PC-3 (cell line): ENCODE measurements at regions not wholly inside any gene's neighbourhood (a gene's known extent, or its start where the extent isn't known, plus 50 kb on each side); places are given as distances from the start of the nearest gene placed in this dataset.

Source experiments
- ATAC-seq: fragments of 200-7000 bp; cut with Tn5 transposase; 2 replicates; pipeline ENCODE4 v1.9.1; 2020; ENCODE audit warnings: mild to moderate bottlenecking, moderate library complexity
- BruUV-seq: library from RNA; stranded (reverse); fragments of 400-500 nt; replicated peaks from 2 replicates; lab custom pipeline; 2021; lab: Mats Ljungman, UMichigan
- CTCF ChIA-PET: fragments of 300-600 bp; sonication (Branson Sonifier 250); formaldehyde crosslinking; loops from one replicate; lab custom pipeline; 2022; ENCODE audit warnings: antibody characterized with exemption; lab: Charles Lee
- POLR2A ChIA-PET: fragments of 300-600 bp; sonication (Branson Sonifier 250); formaldehyde crosslinking; loops from one replicate; lab custom pipeline; 2022; ENCODE audit warnings: antibody characterized with exemption; ENCODE audit not compliant: unreplicated experiment; lab: Charles Lee
- DNase-seq: peaks from one replicate; pipeline ENCODE4 v3.0.0-alpha.2; 2015
- H2AFZ ChIP-seq: fragments of 300-600 bp; sonication (generic); 2 replicates; pipeline ENCODE4 v1.6.0; 2016; ENCODE audit warnings: antibody characterized with exemption, low read length
- H3F3A ChIP-seq: fragments of 300-600 bp; sonication (generic); one replicate; pipeline ENCODE4 v1.6.0; 2017; ENCODE audit warnings: antibody characterized with exemption, low read length, control low read depth, mild to moderate bottlenecking; ENCODE audit not compliant: unreplicated experiment
- H3K27ac ChIP-seq: fragments of 300-600 bp; sonication (generic); 2 replicates; pipeline ENCODE4 v1.5.1; 2016; ENCODE audit warnings: mild to moderate bottlenecking, low read length
- H3K27me3 ChIP-seq: fragments of 300-600 bp; sonication (generic); 2 replicates; pipeline ENCODE4 v1.6.1; 2016; ENCODE audit warnings: low read length, mixed read lengths
- H3K36me3 ChIP-seq: fragments of 300-600 bp; sonication (generic); 2 replicates; pipeline ENCODE4 v1.6.1; 2016; ENCODE audit warnings: low read depth, mixed run types, low read length, mixed read lengths
- H3K4me1 ChIP-seq: fragments of 300-600 bp; sonication (generic); 2 replicates; pipeline ENCODE4 v1.5.1; 2016; ENCODE audit warnings: low read length; ENCODE audit not compliant: insufficient read depth
- H3K4me2 ChIP-seq: fragments of 300-600 bp; sonication (generic); 2 replicates; pipeline ENCODE4 v1.6.0; 2016; ENCODE audit warnings: low read length
- H3K4me3 ChIP-seq: fragments of 300-600 bp; sonication (generic); 2 replicates; pipeline ENCODE4 v1.5.1; 2016; ENCODE audit warnings: mild to moderate bottlenecking, low read length, mixed read lengths
- H3K79me2 ChIP-seq: fragments of 300-600 bp; sonication (generic); 2 replicates; pipeline ENCODE4 v1.6.1; 2017; ENCODE audit warnings: low read length, mixed read lengths
- H3K9ac ChIP-seq: fragments of 300-600 bp; sonication (generic); 2 replicates; pipeline ENCODE4 v1.6.0; 2016; ENCODE audit warnings: mild to moderate bottlenecking, low read length
- H3K9me2 ChIP-seq: fragments of 300-600 bp; sonication (generic); replicated peaks from 2 replicates; pipeline ENCODE4 v1.6.1; 2016; ENCODE audit warnings: mixed run types, low read length, mixed read lengths
- H3K9me3 ChIP-seq: fragments of 300-600 bp; sonication (generic); 2 replicates; pipeline ENCODE4 v1.6.1; 2016; ENCODE audit warnings: low read length, mixed read lengths
- H4K20me1 ChIP-seq: fragments of 300-600 bp; sonication (generic); 2 replicates; pipeline ENCODE4 v1.6.1; 2016; ENCODE audit warnings: low read length, mixed read lengths
- EZH2 ChIP-seq: fragments of 300-600 bp; sonication (generic); IDR thresholded peaks from one replicate; pipeline ENCODE4 v1.6.1; 2017; ENCODE audit warnings: antibody characterized with exemption, mild to moderate bottlenecking, low read length; ENCODE audit not compliant: unreplicated experiment
- EZH2phosphoT487 ChIP-seq: fragments of 300-600 bp; sonication (generic); IDR thresholded peaks from 2 replicates; pipeline ENCODE4 v1.6.1; 2018; ENCODE audit warnings: mild to moderate bottlenecking, antibody characterized with exemption, low read length, borderline replicate concordance
- intact Hi-C: fragments of 100-400 bp; cut with micrococcal nuclease; formaldehyde crosslinking; loops from 2 replicates; pipeline ENCODE4 v1.9.0; 2023
- TF ChIP-seq, protein P1 (sequence below): fragments of 300-600 bp; sonication (generic); conservative IDR thresholded peaks from 2 replicates; pipeline ENCODE4 v1.5.1; 2017; ENCODE audit warnings: antibody characterized with exemption, low read depth, mild to moderate bottlenecking, low read length

DNA sequence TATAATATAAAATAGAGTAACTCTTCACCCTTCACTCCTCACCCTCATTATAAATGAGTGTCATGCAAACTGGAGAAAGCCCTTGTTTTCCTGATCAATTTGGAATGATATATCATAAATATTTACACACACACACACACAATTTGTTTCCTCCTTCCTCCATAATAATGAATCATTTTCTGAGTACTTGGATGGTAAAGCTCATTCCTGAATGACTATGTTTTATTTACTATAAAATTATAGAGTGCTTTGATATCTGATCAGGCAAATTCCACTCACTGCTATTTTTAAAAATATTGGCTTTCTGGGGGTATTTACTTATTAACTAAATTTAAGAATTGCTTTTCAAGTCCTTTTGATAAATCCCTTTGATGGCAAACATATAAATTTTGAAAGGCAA is 1125.5 kb upstream of the CNTNAP5 start:
- CTCF ChIA-PET: no interaction called here
- peak overlapping the region; percentile 32; the same call in 1 of the 2 replicates for H3K4me2 ChIP-seq

DNA sequence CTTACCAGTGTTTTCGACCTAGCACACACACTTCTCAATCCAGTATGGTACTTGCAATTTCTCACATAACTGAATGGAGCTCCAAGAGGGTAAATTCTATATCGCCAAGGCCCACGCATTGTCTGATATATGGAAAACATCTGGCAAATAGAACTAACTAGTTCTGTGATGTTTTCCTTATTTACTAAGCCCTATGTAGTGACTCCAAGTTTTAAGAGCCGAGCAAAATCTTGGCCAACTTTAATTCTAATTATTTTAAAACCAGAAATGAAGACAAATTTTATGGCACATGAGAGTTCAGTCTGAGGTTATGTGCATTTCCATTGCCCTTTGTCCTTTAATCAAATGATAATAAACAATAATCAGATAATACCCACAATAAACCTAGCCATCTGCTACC is 1119.7 kb upstream of the CNTNAP5 start:
- BruUV-seq: no TSS peak
- no peak for ATAC-seq
- H3K4me1 ChIP-seq: no peaks in the 10 kb centered on the region
- H3K27me3 ChIP-seq: no peaks in the 10 kb centered on the region
- H3K9me3 ChIP-seq: no peaks in the 10 kb centered on the region
- intact Hi-C loops: no loop called here
- H3K4me3 ChIP-seq: no peak overlapping the region
- H3K27ac ChIP-seq: no peak overlapping the region
- H3F3A ChIP-seq: no peaks in the 10 kb centered on the region
- TF ChIP-seq, protein P1, sequence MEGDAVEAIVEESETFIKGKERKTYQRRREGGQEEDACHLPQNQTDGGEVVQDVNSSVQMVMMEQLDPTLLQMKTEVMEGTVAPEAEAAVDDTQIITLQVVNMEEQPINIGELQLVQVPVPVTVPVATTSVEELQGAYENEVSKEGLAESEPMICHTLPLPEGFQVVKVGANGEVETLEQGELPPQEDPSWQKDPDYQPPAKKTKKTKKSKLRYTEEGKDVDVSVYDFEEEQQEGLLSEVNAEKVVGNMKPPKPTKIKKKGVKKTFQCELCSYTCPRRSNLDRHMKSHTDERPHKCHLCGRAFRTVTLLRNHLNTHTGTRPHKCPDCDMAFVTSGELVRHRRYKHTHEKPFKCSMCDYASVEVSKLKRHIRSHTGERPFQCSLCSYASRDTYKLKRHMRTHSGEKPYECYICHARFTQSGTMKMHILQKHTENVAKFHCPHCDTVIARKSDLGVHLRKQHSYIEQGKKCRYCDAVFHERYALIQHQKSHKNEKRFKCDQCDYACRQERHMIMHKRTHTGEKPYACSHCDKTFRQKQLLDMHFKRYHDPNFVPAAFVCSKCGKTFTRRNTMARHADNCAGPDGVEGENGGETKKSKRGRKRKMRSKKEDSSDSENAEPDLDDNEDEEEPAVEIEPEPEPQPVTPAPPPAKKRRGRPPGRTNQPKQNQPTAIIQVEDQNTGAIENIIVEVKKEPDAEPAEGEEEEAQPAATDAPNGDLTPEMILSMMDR: no peak
- TF ChIP-seq EZH2: no peak
- TF ChIP-seq EZH2phosphoT487: no peak
- H3K4me2 ChIP-seq: no peak overlapping the region
- H3K9ac ChIP-seq: no peak overlapping the region
- CTCF ChIA-PET: no interaction called here
- no peak overlapping the region for H2AFZ ChIP-seq
- H3K79me2 ChIP-seq: no peaks in the 10 kb centered on the region
- no peaks in the 10 kb centered on the region for H4K20me1 ChIP-seq
- no peak for DNase-seq
- no peaks in the 10 kb centered on the region for H3K36me3 ChIP-seq
- POLR2A ChIA-PET: no interaction called here
- no peaks in the 10 kb centered on the region for H3K9me2 ChIP-seq

More for the DNA sequence above, 1125.5 kb upstream of the CNTNAP5 start:
- POLR2A ChIA-PET: no interaction called here
- H3K79me2 ChIP-seq: no peaks in the 10 kb centered on the region
- BruUV-seq: no TSS peak
- no peaks in the 10 kb centered on the region for H3K9me2 ChIP-seq
- no peak overlapping the region for H3K9ac ChIP-seq
- no peaks in the 10 kb centered on the region for H3F3A ChIP-seq
- H3K4me1 ChIP-seq: peaks cover 14% of the 10 kb centered on the region
- no peaks in the 10 kb centered on the region for H4K20me1 ChIP-seq
- DNase-seq: peak; percentile 59
- H2AFZ ChIP-seq: no peak overlapping the region
- H3K9me3 ChIP-seq: no peaks in the 10 kb centered on the region
- no peak overlapping the region for H3K4me3 ChIP-seq
- H3K36me3 ChIP-seq: no peaks in the 10 kb centered on the region
- peak; percentile 91 for ATAC-seq
- intact Hi-C loops: no loop called here
- H3K27ac ChIP-seq: no peak overlapping the region
- H3K27me3 ChIP-seq: no peaks in the 10 kb centered on the region
- TF ChIP-seq, protein P1: no peak
- no peak for TF ChIP-seq EZH2
- no peak for TF ChIP-seq EZH2phosphoT487

DNA sequence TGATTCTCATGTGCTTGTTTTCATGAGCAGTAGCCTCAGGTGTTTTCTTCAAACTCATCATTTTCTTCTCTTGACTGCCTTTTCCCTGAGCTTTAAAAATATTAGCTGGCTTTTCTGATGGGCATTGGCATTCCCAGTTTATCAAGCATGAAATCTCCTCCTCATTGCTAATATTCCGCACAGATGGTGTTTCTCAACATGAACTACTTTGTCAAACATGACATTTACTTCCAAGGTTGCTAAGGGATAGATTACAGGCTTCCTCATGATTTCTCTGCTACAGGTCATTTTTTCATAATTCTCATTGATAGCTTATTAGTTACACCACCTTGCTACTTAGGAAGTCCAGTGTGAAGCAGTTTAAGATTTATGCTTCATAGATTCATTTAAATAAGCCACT is 1116.9 kb upstream of the CNTNAP5 start:
- POLR2A ChIA-PET: no interaction called here
- Histone ChIP-seq H3K4me3 (no peak overlapping the region), H3K9me3 (no peaks in the 10 kb centered on the region), H3F3A (no peaks in the 10 kb centered on the region), H3K36me3 (no peaks in the 10 kb centered on the region), H3K4me1 (no peaks in the 10 kb centered on the region), H3K27ac (no peak overlapping the region), H3K27me3 (no peaks in the 10 kb centered on the region), H3K79me2 (no peaks in the 10 kb centered on the region), H2AFZ (no peak overlapping the region), H3K9me2 (no peaks in the 10 kb centered on the region), H4K20me1 (no peaks in the 10 kb centered on the region), H3K4me2 (no peak overlapping the region), H3K9ac (no peak overlapping the region)
- CTCF ChIA-PET: no interaction called here
- DNase-seq (no peak), ATAC-seq (no peak)
- no TSS peak for BruUV-seq
- TF ChIP-seq EZH2: no peak
- TF ChIP-seq, protein P1: no peak
- TF ChIP-seq EZH2phosphoT487: no peak
- intact Hi-C loops: no loop called here
